ENCODE measurements at regions not wholly inside any gene's neighbourhood (a gene's known extent, or its start where the extent isn't known, plus 50 kb on each side); places are given as distances from the start of the nearest gene placed in this dataset.

- TF ChIP-seq, protein P1, sequence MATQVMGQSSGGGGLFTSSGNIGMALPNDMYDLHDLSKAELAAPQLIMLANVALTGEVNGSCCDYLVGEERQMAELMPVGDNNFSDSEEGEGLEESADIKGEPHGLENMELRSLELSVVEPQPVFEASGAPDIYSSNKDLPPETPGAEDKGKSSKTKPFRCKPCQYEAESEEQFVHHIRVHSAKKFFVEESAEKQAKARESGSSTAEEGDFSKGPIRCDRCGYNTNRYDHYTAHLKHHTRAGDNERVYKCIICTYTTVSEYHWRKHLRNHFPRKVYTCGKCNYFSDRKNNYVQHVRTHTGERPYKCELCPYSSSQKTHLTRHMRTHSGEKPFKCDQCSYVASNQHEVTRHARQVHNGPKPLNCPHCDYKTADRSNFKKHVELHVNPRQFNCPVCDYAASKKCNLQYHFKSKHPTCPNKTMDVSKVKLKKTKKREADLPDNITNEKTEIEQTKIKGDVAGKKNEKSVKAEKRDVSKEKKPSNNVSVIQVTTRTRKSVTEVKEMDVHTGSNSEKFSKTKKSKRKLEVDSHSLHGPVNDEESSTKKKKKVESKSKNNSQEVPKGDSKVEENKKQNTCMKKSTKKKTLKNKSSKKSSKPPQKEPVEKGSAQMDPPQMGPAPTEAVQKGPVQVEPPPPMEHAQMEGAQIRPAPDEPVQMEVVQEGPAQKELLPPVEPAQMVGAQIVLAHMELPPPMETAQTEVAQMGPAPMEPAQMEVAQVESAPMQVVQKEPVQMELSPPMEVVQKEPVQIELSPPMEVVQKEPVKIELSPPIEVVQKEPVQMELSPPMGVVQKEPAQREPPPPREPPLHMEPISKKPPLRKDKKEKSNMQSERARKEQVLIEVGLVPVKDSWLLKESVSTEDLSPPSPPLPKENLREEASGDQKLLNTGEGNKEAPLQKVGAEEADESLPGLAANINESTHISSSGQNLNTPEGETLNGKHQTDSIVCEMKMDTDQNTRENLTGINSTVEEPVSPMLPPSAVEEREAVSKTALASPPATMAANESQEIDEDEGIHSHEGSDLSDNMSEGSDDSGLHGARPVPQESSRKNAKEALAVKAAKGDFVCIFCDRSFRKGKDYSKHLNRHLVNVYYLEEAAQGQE (IDR thresholded peaks at IDR 0.05; ENCODE audit: borderline replicate concordance): no peak
- no peak for TF ChIP-seq CTCF (IDR thresholded peaks at IDR 0.05; ENCODE audit: poor library complexity, severe bottlenecking)
Measured at GRCh38 chr5:52063186-52063585, 679.9 kb downstream of the ISL1 start.
